Keratinocyte (primary cell): ENCODE measurements at regions not wholly inside any gene's neighbourhood (a gene's known extent, or its start where the extent isn't known, plus 50 kb on each side); places are given as distances from the start of the nearest gene placed in this dataset.

Source experiments
- CTCF ChIP-seq, 3 experiments: IDR thresholded peaks in 1 of 3; conservative IDR thresholded peaks in 1 of 3; optimal IDR thresholded peaks in 1 of 3; 2 replicates in 2 of 3; 3 replicates in 1 of 3; pipeline versions ENCODE3 to v1.5.1; 2011; ENCODE audit warnings: low read length in 3 of 3, mild to moderate bottlenecking in 3 of 3, moderate library complexity in 2 of 3, control low read depth in 1 of 3, inconsistent platforms in 1 of 3; ENCODE audit not compliant: insufficient read depth in 2 of 3; ENCODE audit errors: extremely low read depth in 1 of 3
- EZH2 ChIP-seq: IDR thresholded peaks from one replicate; pipeline ENCODE4 v1.6.1; 2012; ENCODE audit warnings: inconsistent platforms, mild to moderate bottlenecking, low read length, moderate library complexity

GRCh38 chr6:22658183-22658582 is 88.8 kb downstream of the HDGFL1 start:
- no peak for TF ChIP-seq CTCF (optimal IDR thresholded peaks at IDR 0.05 in 1 of 3, IDR thresholded peaks at IDR 0.05 in 1 of 3, conservative IDR thresholded peaks at IDR 0.05 in 1 of 3; ENCODE audit: extremely low read depth in 1 of 3, insufficient read depth in 2 of 3, low read length in 3 of 3)
- no peak for TF ChIP-seq EZH2
